Natural killer cell (primary cell): ENCODE measurements at regions not wholly inside any gene's neighbourhood (a gene's known extent, or its start where the extent isn't known, plus 50 kb on each side); places are given as distances from the start of the nearest gene placed in this dataset.
"Not testable (repeated sequence)": the region's sequence is repeated elsewhere in the genome, so short reads cannot be mapped to it uniquely, and the experiment has no call there.

ENCODE experiments used
- ATAC-seq, 3 donors: fragments of 150-1000 bp in 2 of 3; fragments of 200-7000 bp in 1 of 3; cut with Tn5 transposase; 1 replicate in 1 of 3; 2 replicates in 2 of 3; pipeline ENCODE4 v1.10.0; 2021; ENCODE audit warnings: mild to moderate bottlenecking in 2 of 3, moderate library complexity in 2 of 3
- DNase-seq, 2 donors: peaks; one replicate each; pipeline versions ENCODE4 v3.0.0 to v3.0.0-alpha.2; 2013 to 2021; ENCODE audit warnings: mixed read lengths in 1 of 2
- H3K27ac ChIP-seq: one replicate; pipeline ENCODE4 v1.5.1; 2013; ENCODE audit warnings: mild to moderate bottlenecking, low read length
- H3K27me3 ChIP-seq: one replicate; pipeline ENCODE4 v1.6.1; 2013; ENCODE audit warnings: low read length; ENCODE audit not compliant: control insufficient read depth, insufficient read depth
- H3K36me3 ChIP-seq: one replicate; pipeline ENCODE4 v1.6.1; 2013; ENCODE audit warnings: low read length; ENCODE audit not compliant: control insufficient read depth, insufficient read depth
- H3K4me1 ChIP-seq: one replicate; pipeline ENCODE4 v1.6.1; 2013; ENCODE audit warnings: low read length; ENCODE audit not compliant: control insufficient read depth, insufficient read depth
- H3K4me3 ChIP-seq: one replicate; pipeline ENCODE4 v1.5.1; 2013; ENCODE audit warnings: low read length
- H3K9me3 ChIP-seq: one replicate; pipeline ENCODE4 v1.6.1; 2013; ENCODE audit warnings: low read length; ENCODE audit not compliant: control insufficient read depth, insufficient read depth
- H3K27ac Mint-ChIP-seq, 2 donors: one replicate each; pipeline ENCODE4 v1.8.0; 2022; ENCODE audit warnings: mild to moderate bottlenecking in 2 of 2, mixed read lengths in 2 of 2, moderate library complexity in 1 of 2
- H3K27me3 Mint-ChIP-seq, 2 donors: one replicate each; pipeline ENCODE4 v1.8.0; 2022; ENCODE audit warnings: low read depth in 2 of 2, mixed read lengths in 2 of 2
- H3K36me3 Mint-ChIP-seq: one replicate; pipeline ENCODE4 v1.8.0; 2022; ENCODE audit warnings: mixed read lengths
- H3K4me1 Mint-ChIP-seq, 2 donors: one replicate each; pipeline ENCODE4 v1.8.0; 2022; ENCODE audit warnings: mixed read lengths in 2 of 2
- H3K4me3 Mint-ChIP-seq: one replicate; pipeline ENCODE4 v1.8.0; 2022; ENCODE audit warnings: mild to moderate bottlenecking, moderate library complexity, mixed read lengths
- H3K9me3 Mint-ChIP-seq, 2 donors: one replicate each; pipeline ENCODE4 v1.8.0; 2022; ENCODE audit warnings: mixed read lengths in 2 of 2
- WGBS: methylation state at CpG from one replicate; pipeline ENCODE4 v1.1.7; 2013; ENCODE audit warnings: missing lambda C conversion rate; ENCODE audit not compliant: insufficient coverage; 5-methylcytosine and 5-hydroxymethylcytosine counted together
- intact Hi-C: fragments of 100-400 bp; cut with micrococcal nuclease; formaldehyde crosslinking; loops from one replicate; pipeline ENCODE4 v1.14.2; 2022
- TF ChIP-seq, protein P1 (sequence below): fragments of 200-600 bp; IDR thresholded peaks from one replicate; pipeline ENCODE4 v1.8.0; 2022; ENCODE audit warnings: antibody characterized with exemption

DNA sequence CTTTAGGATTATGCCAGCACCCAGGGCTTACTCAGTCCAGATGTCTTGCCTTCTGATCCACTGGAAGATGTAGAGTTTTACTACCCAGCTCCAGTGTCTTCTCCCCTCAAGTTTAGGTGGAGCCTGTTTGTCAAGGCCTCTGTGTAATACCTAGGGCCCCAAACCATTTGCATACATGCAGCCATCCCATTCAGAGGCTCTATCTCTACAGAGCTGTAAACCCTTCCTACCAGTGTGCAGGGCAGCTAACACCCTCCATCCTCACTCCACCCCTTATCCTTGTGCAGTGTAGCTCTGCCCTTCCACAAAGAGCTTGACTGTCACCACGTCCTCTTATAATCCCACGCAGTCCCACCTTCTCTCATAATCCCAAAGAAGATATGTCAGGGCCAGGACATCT, 54.6 kb upstream of the GPCPD1 start:
- Mint-ChIP-seq H3K9me3 (no peaks in the 10 kb centered on the region), H3K4me3 (no peak overlapping the region), H3K4me1 (no peaks in the 10 kb centered on the region), H3K27ac (no peak overlapping the region), H3K36me3 (no peaks in the 10 kb centered on the region), H3K27me3 (peaks cover 2 to 7% of the 10 kb centered on the region in 2 donors)
- Histone ChIP-seq H3K27me3 (no peaks in the 10 kb centered on the region), H3K27ac (no peak overlapping the region), H3K4me3 (no peak overlapping the region), H3K4me1 (peaks cover 2% of the 10 kb centered on the region), H3K9me3 (no peaks in the 10 kb centered on the region), H3K36me3 (no peaks in the 10 kb centered on the region)
- no CpG with 5 or more reads among the region's 2 CpGs for WGBS
- ATAC-seq (no peak), DNase-seq (no peak)
- TF ChIP-seq, protein P1, sequence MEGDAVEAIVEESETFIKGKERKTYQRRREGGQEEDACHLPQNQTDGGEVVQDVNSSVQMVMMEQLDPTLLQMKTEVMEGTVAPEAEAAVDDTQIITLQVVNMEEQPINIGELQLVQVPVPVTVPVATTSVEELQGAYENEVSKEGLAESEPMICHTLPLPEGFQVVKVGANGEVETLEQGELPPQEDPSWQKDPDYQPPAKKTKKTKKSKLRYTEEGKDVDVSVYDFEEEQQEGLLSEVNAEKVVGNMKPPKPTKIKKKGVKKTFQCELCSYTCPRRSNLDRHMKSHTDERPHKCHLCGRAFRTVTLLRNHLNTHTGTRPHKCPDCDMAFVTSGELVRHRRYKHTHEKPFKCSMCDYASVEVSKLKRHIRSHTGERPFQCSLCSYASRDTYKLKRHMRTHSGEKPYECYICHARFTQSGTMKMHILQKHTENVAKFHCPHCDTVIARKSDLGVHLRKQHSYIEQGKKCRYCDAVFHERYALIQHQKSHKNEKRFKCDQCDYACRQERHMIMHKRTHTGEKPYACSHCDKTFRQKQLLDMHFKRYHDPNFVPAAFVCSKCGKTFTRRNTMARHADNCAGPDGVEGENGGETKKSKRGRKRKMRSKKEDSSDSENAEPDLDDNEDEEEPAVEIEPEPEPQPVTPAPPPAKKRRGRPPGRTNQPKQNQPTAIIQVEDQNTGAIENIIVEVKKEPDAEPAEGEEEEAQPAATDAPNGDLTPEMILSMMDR, result no peak
- intact Hi-C loops, result no loop called here

GRCh38 chr20:5663396-5663795, 52.6 kb upstream of the GPCPD1 start:
- Mint-ChIP-seq H3K36me3 (no peaks in the 10 kb centered on the region), H3K27me3 (peaks cover 0 to 3% of the 10 kb centered on the region in 2 donors), H3K9me3 (no peaks in the 10 kb centered on the region), H3K27ac (no peak overlapping the region), H3K4me3 (no peak overlapping the region), H3K4me1 (peaks cover 0 to 4% of the 10 kb centered on the region in 2 donors)
- Histone ChIP-seq H3K4me1 (peaks cover 9% of the 10 kb centered on the region), H3K27ac (no peak overlapping the region), H3K9me3 (no peaks in the 10 kb centered on the region), H3K4me3 (no peak overlapping the region), H3K36me3 (no peaks in the 10 kb centered on the region), H3K27me3 (no peaks in the 10 kb centered on the region)
- intact Hi-C loops, result no loop called here
- TF ChIP-seq, protein P1, result no peak
- DNase-seq (no peak), ATAC-seq (no peak)
- WGBS, result 100% methylated on average over 4 of the region's 5 CpGs

- Histone ChIP-seq H3K4me3 (no peak overlapping the region), H3K36me3 (no peaks in the 10 kb centered on the region), H3K27me3 (no peaks in the 10 kb centered on the region), H3K27ac (no peak overlapping the region), H3K9me3 (no peaks in the 10 kb centered on the region), H3K4me1 (peaks cover 7% of the 10 kb centered on the region)
- Mint-ChIP-seq H3K4me1 (peaks cover 0 to 4% of the 10 kb centered on the region in 2 donors), H3K9me3 (no peaks in the 10 kb centered on the region), H3K4me3 (no peak overlapping the region), H3K27ac (no peak overlapping the region), H3K36me3 (no peaks in the 10 kb centered on the region), H3K27me3 (peaks cover 0 to 3% of the 10 kb centered on the region in 2 donors)
- intact Hi-C loops, result no loop called here
- TF ChIP-seq, protein P1, result no peak
- DNase-seq (no peak), ATAC-seq (no peak)
- WGBS, result 65% methylated on average over 2 of the region's 2 CpGs
Observed at GRCh38 chr20:5662769-5663168, 52.0 kb upstream of the GPCPD1 start.

- H3K9me3 ChIP-seq, DNase-seq, H3K27ac ChIP-seq, H3K4me1 ChIP-seq, H3K36me3 Mint-ChIP-seq, H3K4me1 Mint-ChIP-seq, H3K4me3 Mint-ChIP-seq, H3K36me3 ChIP-seq, H3K4me3 ChIP-seq, H3K9me3 Mint-ChIP-seq, ATAC-seq, H3K27me3 Mint-ChIP-seq, intact Hi-C loops, H3K27me3 ChIP-seq, H3K27ac Mint-ChIP-seq: not testable (repeated sequence)
- 90% methylated on average over 6 of the region's 8 CpGs for WGBS
Observed at GRCh38 chr20:5660756-5661155, 50.0 kb upstream of the GPCPD1 start.
